Right lobe of liver (tissue), 6 donors: ENCODE measurements at regions not wholly inside any gene's neighbourhood (a gene's known extent, or its start where the extent isn't known, plus 50 kb on each side); places are given as distances from the start of the nearest gene placed in this dataset.

ENCODE experiments used
- ATAC-seq, 4 donors: fragments of 200-7000 bp; cut with Tn5 transposase; one replicate each; pipeline ENCODE4 v1.9.1; 2020; ENCODE audit warnings: mild to moderate bottlenecking in 4 of 4, moderate library complexity in 4 of 4
- DNase-seq, 3 donors: peaks; one replicate each; pipeline ENCODE4 v3.0.0-alpha.2; 2020
- H3K27ac ChIP-seq, 3 donors: fragments of 200-600 bp; one replicate each; pipeline ENCODE4 v1.8.0; 2022
- H3K27me3 ChIP-seq, 2 donors: fragments of 200-600 bp; one replicate each; pipeline ENCODE4 v1.8.0; 2022
- H3K36me3 ChIP-seq, 4 donors: fragments of 200-600 bp; sonication (generic) in 1 of 4; one replicate each; pipeline versions ENCODE4 v1.5.1 to v1.8.0; 2017 to 2022; ENCODE audit warnings: control low read depth in 1 of 4
- H3K4me1 ChIP-seq, 4 donors: fragments of 200-600 bp; sonication (generic) in 1 of 4; one replicate each; pipeline versions ENCODE4 v1.5.1 to v1.8.0; 2017 to 2022; ENCODE audit warnings: control low read depth in 1 of 4
- H3K4me3 ChIP-seq, 3 donors: fragments of 200-600 bp; one replicate each; pipeline ENCODE4 v1.8.0; 2022
- H3K9me3 ChIP-seq, 4 donors: fragments of 200-600 bp; sonication (generic) in 1 of 4; one replicate each; pipeline versions ENCODE4 v1.5.1 to v1.8.0; 2017 to 2022; ENCODE audit warnings: control low read depth in 1 of 4
- CTCF ChIP-seq, 4 donors: fragments of 200-600 bp in 3 of 4; fragments of 450-650 bp in 1 of 4; IDR thresholded peaks; one replicate each; pipeline versions ENCODE4 v1.5.1 to v1.8.0; 2016 to 2022; ENCODE audit warnings: antibody characterized with exemption in 4 of 4, mild to moderate bottlenecking in 2 of 4
- POLR2A ChIP-seq: fragments of 450-650 bp; IDR thresholded peaks from one replicate; pipeline ENCODE4 v1.6.1; 2017; ENCODE audit warnings: antibody characterized with exemption, mild to moderate bottlenecking
- WGBS: methylation state at CpG from one replicate; pipeline ENCODE4 v1.1.6; 2018; ENCODE audit warnings: low coverage, low lambda C conversion rate; ENCODE audit not compliant: insufficient coverage; ENCODE audit errors: missing lambda C conversion rate; 5-methylcytosine and 5-hydroxymethylcytosine counted together
- intact Hi-C, 2 donors: fragments of 100-400 bp; cut with DNase I; formaldehyde crosslinking; loops; one replicate each; pipeline versions ENCODE4 v1.11.2 to v1.14.1; 2022
- donor health status: DM: no; HTN: yes; CAD: no.
- donor health status: DM: no; HTN: no; CAD: no.
- donor health status: DM: no; HTN: no; CAD: no.
- donor health status: DM: no; HTN: yes; CAD: no.
- donor health status: DM: no; HTN: yes; CAD: no.

- no peaks in the 10 kb centered on the region for H3K9me3 ChIP-seq
- DNase-seq (no peak), ATAC-seq (no peak)
- H3K36me3 ChIP-seq: no peaks in the 10 kb centered on the region
- H3K4me1 ChIP-seq: no peaks in the 10 kb centered on the region
- no peak overlapping the region for H3K27ac ChIP-seq
- WGBS: 0% methylated on average over 1 of the region's 1 CpG
- H3K4me3 ChIP-seq: no peak overlapping the region
- no peaks in the 10 kb centered on the region for H3K27me3 ChIP-seq
- intact Hi-C loops: no loop called here
- no peak for TF ChIP-seq POLR2A
- no peak for TF ChIP-seq CTCF (IDR thresholded peaks at IDR 0.05)
These were observed 468.6 kb downstream of the XPNPEP1 start for GRCh38 chr10:109454691-109455090.

GRCh38 chr10:109451879-109452278, 471.4 kb downstream of the XPNPEP1 start:
- no peak overlapping the region for H3K27ac ChIP-seq
- no peaks in the 10 kb centered on the region for H3K27me3 ChIP-seq
- intact Hi-C loops: no loop called here
- no peak overlapping the region for H3K4me3 ChIP-seq
- no peak for DNase-seq
- H3K9me3 ChIP-seq: no peaks in the 10 kb centered on the region
- no peaks in the 10 kb centered on the region for H3K36me3 ChIP-seq
- 44% methylated on average over 2 of the region's 2 CpGs for WGBS
- H3K4me1 ChIP-seq: no peaks in the 10 kb centered on the region
- ATAC-seq: no peak
- TF ChIP-seq POLR2A (no peak), CTCF (IDR thresholded peaks at IDR 0.05) (no peak)

- intact Hi-C loops: no loop called here
These were observed 472.6 kb downstream of the XPNPEP1 start for GRCh38 chr10:109450702-109451101.

GRCh38 chr10:109433434-109433833, 489.9 kb downstream of the XPNPEP1 start:
- Histone ChIP-seq H3K4me1 (no peaks in the 10 kb centered on the region), H3K27ac (no peak overlapping the region), H3K36me3 (no peaks in the 10 kb centered on the region), H3K27me3 (no peaks in the 10 kb centered on the region), H3K4me3 (no peak overlapping the region), H3K9me3 (no peaks in the 10 kb centered on the region)
- no peak for DNase-seq
- ATAC-seq: no peak
- intact Hi-C loops: no loop called here
- TF ChIP-seq POLR2A (no peak), CTCF (IDR thresholded peaks at IDR 0.05) (no peak)

More at GRCh38 chr10:109450702-109451101, 472.6 kb downstream of the XPNPEP1 start:
- no peak for DNase-seq
- Histone ChIP-seq H3K4me3 (no peak overlapping the region), H3K4me1 (no peaks in the 10 kb centered on the region), H3K9me3 (no peaks in the 10 kb centered on the region), H3K36me3 (no peaks in the 10 kb centered on the region), H3K27me3 (no peaks in the 10 kb centered on the region), H3K27ac (no peak overlapping the region)
- no peak for ATAC-seq
- TF ChIP-seq POLR2A (no peak), CTCF (IDR thresholded peaks at IDR 0.05) (no peak)

GRCh38 chr10:109432281-109432680, 491.0 kb downstream of the XPNPEP1 start:
- TF ChIP-seq CTCF (IDR thresholded peaks at IDR 0.05) (no peak), POLR2A (no peak)
- DNase-seq: no peak
- Histone ChIP-seq H3K4me1 (no peaks in the 10 kb centered on the region), H3K27ac (no peak overlapping the region), H3K36me3 (no peaks in the 10 kb centered on the region), H3K27me3 (no peaks in the 10 kb centered on the region), H3K4me3 (no peak overlapping the region), H3K9me3 (no peaks in the 10 kb centered on the region)
- intact Hi-C loops: no loop called here
- ATAC-seq: no peak
- WGBS: 80% methylated on average over 1 of the region's 2 CpGs
